ENCODE measurements at regions not wholly inside any gene's neighbourhood (a gene's known extent, or its start where the extent isn't known, plus 50 kb on each side); places are given as distances from the start of the nearest gene placed in this dataset.

GRCh38 chr2:195471163-195471562, 185.9 kb upstream of the SLC39A10 start:
- Histone ChIP-seq H3F3A (replicated peaks; ENCODE audit: insufficient read depth) (peaks cover 2% of the 10 kb centered on the region), H3K9me3 (peaks cover 4% of the 10 kb centered on the region; the same call in 1 of the 2 replicates), H3K79me2 (ENCODE audit: insufficient read depth) (no peaks in the 10 kb centered on the region), H2AFZ (ENCODE audit: low read depth) (no peak overlapping the region), H3K36me3 (replicated peaks in 1 of 2; ENCODE audit: control insufficient read depth in 1 of 2, insufficient read depth in 2 of 2, low read length in 1 of 2) (no peaks in the 10 kb centered on the region), H4K20me1 (ENCODE audit: insufficient read depth) (no peaks in the 10 kb centered on the region), H3K4me2 (no peak overlapping the region), H3K27ac (ENCODE audit: low read depth in 2 of 2, low read length in 1 of 2) (no peak overlapping the region), H3K9me2 (no peaks in the 10 kb centered on the region), H3K4me3 (ENCODE audit: low read depth in 2 of 2, low read length in 1 of 2) (no peak overlapping the region), H3K9ac (no peak overlapping the region), H3K4me1 (ENCODE audit: control insufficient read depth in 1 of 2, insufficient read depth in 2 of 2, low read depth in 1 of 2, low read length in 1 of 2) (peaks cover 0 to 2% of the 10 kb centered on the region in 2 experiments; a peak in 1 of 4 replicates), H3K27me3 (ENCODE audit: insufficient read depth) (no peaks in the 10 kb centered on the region)
- CTCF ChIA-PET, result interaction anchor here (1.0 to 2.5 kb wide), 4 partner anchors 11 to 189 kb away, joined by 3 to 5 read pairs (median 3); no protein-coding TSS in a partner anchor
- POLR2A ChIA-PET, result no interaction called here
- TF ChIP-seq NRF1 (IDR thresholded peaks at IDR 0.05; ENCODE audit: low read depth, low read length) (no peak), POLR2AphosphoS5 (IDR thresholded peaks at IDR 0.05; ENCODE audit: low read depth, low read length) (no peak), CHD2 (IDR thresholded peaks at IDR 0.05; ENCODE audit: low read length, partially characterized antibody) (no peak), MXI1 (IDR thresholded peaks at IDR 0.05; ENCODE audit: low read depth, low read length) (no peak), GABPA (IDR thresholded peaks at IDR 0.05; ENCODE audit: low read depth) (no peak), RCOR1 (IDR thresholded peaks at IDR 0.05; ENCODE audit: low read length) (no peak), SMC3 (IDR thresholded peaks at IDR 0.05; ENCODE audit: low read depth, low read length) (no peak), JUND (IDR thresholded peaks at IDR 0.05) (no peak), GATA2 (CRISPR knock-in tag; IDR thresholded peaks at IDR 0.05) (no peak), USF2 (IDR thresholded peaks at IDR 0.05; ENCODE audit: borderline replicate concordance, low read depth, low read length) (no peak), ELF1 (IDR thresholded peaks at IDR 0.05) (no peak)
- WGBS (ENCODE audit: low lambda C conversion rate), result 68% methylated on average over 2 of the region's 2 CpGs
- no peak for DNase-seq

DNA sequence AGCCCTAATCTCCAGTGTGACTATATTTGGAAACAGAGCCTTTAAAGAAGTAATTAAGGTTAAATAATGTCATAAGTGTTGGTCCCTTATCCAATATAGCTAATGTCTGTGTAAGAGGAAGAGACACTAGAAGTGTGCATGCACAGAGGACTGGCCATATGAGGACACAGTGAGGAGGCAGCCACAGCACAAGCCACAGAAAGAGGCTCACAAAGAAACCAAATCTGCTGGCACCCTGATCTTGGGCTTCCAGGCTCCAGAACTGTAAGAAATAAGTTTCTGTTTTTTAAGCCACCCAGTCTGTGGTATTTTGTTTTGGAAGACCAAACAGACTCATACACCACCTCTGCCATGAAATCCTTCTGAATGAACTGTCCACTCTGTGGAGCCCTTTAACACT, 186.4 kb upstream of the SLC39A10 start:
- Histone ChIP-seq H3K9ac (no peak overlapping the region), H3K4me2 (no peak overlapping the region), H3K9me3 (peaks cover 7% of the 10 kb centered on the region; the same call in 1 of the 2 replicates), H3F3A (replicated peaks; ENCODE audit: insufficient read depth) (no peaks in the 10 kb centered on the region), H2AFZ (ENCODE audit: low read depth) (no peak overlapping the region), H3K9me2 (no peaks in the 10 kb centered on the region), H3K4me1 (ENCODE audit: control insufficient read depth in 1 of 2, insufficient read depth in 2 of 2, low read depth in 1 of 2, low read length in 1 of 2) (peaks cover 0 to 2% of the 10 kb centered on the region in 2 experiments; a peak in 1 of 4 replicates), H3K36me3 (replicated peaks in 1 of 2; ENCODE audit: control insufficient read depth in 1 of 2, insufficient read depth in 2 of 2, low read length in 1 of 2) (no peaks in the 10 kb centered on the region), H3K4me3 (ENCODE audit: low read depth in 2 of 2, low read length in 1 of 2) (no peak overlapping the region), H3K27me3 (ENCODE audit: insufficient read depth) (no peaks in the 10 kb centered on the region), H3K79me2 (ENCODE audit: insufficient read depth) (no peaks in the 10 kb centered on the region), H3K27ac (ENCODE audit: low read depth in 2 of 2, low read length in 1 of 2) (no peak overlapping the region), H4K20me1 (ENCODE audit: insufficient read depth) (no peaks in the 10 kb centered on the region)
- ChIA-PET POLR2A (no interaction called here), CTCF (interaction anchor here (1.1 to 2.5 kb wide), 3 partner anchors 12 to 190 kb away, joined by 3 to 5 read pairs (median 3); no protein-coding TSS in a partner anchor)
- DNase-seq, result no peak
- TF ChIP-seq SIN3A (IDR thresholded peaks at IDR 0.05; ENCODE audit: borderline replicate concordance, low read depth, low read length), result no peak
- TF ChIP-seq FOXJ3 (CRISPR knock-in tag; IDR thresholded peaks at IDR 0.05), result no peak
- no peak for TF ChIP-seq FOSL2 (IDR thresholded peaks at IDR 0.05; ENCODE audit: borderline replicate concordance, low read depth)
- no peak for TF ChIP-seq FOXM1 (IDR thresholded peaks at IDR 0.05; ENCODE audit: low read depth)
- no peak for TF ChIP-seq ZBTB33 (IDR thresholded peaks at IDR 0.05; ENCODE audit: borderline replicate concordance, low read depth)
- TF ChIP-seq ELF1 (IDR thresholded peaks at IDR 0.05), result no peak
- TF ChIP-seq, protein P1, sequence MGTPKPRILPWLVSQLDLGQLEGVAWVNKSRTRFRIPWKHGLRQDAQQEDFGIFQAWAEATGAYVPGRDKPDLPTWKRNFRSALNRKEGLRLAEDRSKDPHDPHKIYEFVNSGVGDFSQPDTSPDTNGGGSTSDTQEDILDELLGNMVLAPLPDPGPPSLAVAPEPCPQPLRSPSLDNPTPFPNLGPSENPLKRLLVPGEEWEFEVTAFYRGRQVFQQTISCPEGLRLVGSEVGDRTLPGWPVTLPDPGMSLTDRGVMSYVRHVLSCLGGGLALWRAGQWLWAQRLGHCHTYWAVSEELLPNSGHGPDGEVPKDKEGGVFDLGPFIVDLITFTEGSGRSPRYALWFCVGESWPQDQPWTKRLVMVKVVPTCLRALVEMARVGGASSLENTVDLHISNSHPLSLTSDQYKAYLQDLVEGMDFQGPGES (IDR thresholded peaks at IDR 0.05; ENCODE audit: low read depth, low read length), result no peak
- no peak for TF ChIP-seq MAX (IDR thresholded peaks at IDR 0.05; ENCODE audit: low read depth)
- TF ChIP-seq NFIC (IDR thresholded peaks at IDR 0.05; ENCODE audit: borderline replicate concordance), result no peak
- TF ChIP-seq RCOR1 (IDR thresholded peaks at IDR 0.05; ENCODE audit: low read length), result no peak
